ENCODE measurements at regions not wholly inside any gene's neighbourhood (a gene's known extent, or its start where the extent isn't known, plus 50 kb on each side); places are given as distances from the start of the nearest gene placed in this dataset.

DNA sequence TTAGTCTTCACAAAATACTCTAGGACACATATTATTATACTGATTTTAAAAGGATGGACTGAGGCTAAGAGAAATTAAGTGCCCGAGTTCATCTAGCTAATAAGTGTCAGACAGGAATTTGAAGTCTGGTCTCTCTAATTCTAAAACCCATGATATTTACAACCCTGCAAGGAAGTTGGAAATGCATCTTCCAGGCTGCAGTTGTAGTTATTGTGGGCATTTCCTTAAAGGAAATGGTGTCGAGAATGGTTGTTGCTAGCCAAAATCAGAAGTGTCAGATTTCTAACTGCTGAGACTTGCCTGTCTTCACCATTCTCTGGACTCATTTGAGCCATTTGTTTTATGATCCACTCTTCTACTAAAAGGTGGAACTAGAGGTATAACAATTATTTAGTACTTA, 82.5 kb downstream of the FAT4 start:
- TF ChIP-seq, protein P1, sequence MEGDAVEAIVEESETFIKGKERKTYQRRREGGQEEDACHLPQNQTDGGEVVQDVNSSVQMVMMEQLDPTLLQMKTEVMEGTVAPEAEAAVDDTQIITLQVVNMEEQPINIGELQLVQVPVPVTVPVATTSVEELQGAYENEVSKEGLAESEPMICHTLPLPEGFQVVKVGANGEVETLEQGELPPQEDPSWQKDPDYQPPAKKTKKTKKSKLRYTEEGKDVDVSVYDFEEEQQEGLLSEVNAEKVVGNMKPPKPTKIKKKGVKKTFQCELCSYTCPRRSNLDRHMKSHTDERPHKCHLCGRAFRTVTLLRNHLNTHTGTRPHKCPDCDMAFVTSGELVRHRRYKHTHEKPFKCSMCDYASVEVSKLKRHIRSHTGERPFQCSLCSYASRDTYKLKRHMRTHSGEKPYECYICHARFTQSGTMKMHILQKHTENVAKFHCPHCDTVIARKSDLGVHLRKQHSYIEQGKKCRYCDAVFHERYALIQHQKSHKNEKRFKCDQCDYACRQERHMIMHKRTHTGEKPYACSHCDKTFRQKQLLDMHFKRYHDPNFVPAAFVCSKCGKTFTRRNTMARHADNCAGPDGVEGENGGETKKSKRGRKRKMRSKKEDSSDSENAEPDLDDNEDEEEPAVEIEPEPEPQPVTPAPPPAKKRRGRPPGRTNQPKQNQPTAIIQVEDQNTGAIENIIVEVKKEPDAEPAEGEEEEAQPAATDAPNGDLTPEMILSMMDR (IDR thresholded peaks at IDR 0.05; ENCODE audit: low read depth, low read length, poor library complexity, severe bottlenecking), result no peak
- no peak for TF ChIP-seq EZH2phosphoT487 (IDR thresholded peaks at IDR 0.05; ENCODE audit: borderline replicate concordance, low read length)
